ENCODE measurements at regions not wholly inside any gene's neighbourhood (a gene's known extent, or its start where the extent isn't known, plus 50 kb on each side); places are given as distances from the start of the nearest gene placed in this dataset.

DNA sequence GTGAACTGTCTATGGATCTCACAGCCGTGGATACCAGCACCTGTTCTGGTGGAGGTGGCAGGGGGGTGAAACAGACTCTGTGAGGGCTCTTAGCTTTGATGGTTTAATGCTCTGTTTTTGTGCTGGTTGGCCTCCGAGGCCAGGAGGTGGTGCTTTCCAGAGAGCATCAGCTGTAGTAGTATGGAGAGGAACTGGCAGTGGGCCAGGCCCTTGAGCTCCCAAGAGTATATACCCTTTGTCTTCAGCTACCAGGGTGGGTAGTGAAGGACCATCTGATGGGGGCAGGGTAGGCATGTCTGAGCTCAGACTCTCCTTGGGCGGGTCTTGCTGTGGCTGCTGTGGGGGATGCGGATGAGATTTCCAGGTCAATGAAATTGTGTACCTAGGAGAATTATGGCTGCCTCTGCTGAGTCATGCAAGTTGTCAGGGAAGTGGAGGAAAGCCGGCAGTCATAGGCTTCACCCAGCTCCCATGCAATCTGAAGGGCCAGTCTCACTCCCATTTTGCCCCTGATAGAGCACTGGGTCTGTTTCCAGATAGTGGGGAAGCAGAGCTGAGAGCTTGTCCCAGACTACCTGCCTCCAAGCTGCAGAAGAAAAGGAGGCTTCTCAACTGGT lies 102.7 kb upstream of the AHI1 start:
- Histone ChIP-seq H3K27ac (ENCODE audit: low read depth, low read length) (no peak overlapping the region), H2BK12ac (ENCODE audit: low read depth, low read length) (no peak overlapping the region), H2BK20ac (ENCODE audit: low read length) (no peak overlapping the region), H3K14ac (ENCODE audit: insufficient read length) (no peak overlapping the region), H3K4me3 (ENCODE audit: extremely low read depth in 1 of 4, insufficient read depth in 2 of 4, low read depth in 3 of 4, low read length in 4 of 4) (no peak overlapping the region), H3K4me1 (replicated peaks in 1 of 4; ENCODE audit: control insufficient read depth in 3 of 4, insufficient read depth in 4 of 4, low read length in 3 of 4) (no peaks in the 10 kb centered on the region), H4K91ac (replicated peaks; ENCODE audit: insufficient read length, low read length) (no peak overlapping the region), H3K9ac (replicated peaks in 1 of 4; ENCODE audit: extremely low read depth in 1 of 4, low read depth in 3 of 4, low read length in 3 of 4) (no peak overlapping the region), H3K79me2 (ENCODE audit: control insufficient read depth in 1 of 2, insufficient read depth in 2 of 2, low read length in 2 of 2) (no peaks in the 10 kb centered on the region), H2BK15ac (ENCODE audit: low read length) (no peak overlapping the region), H4K8ac (ENCODE audit: extremely low read depth, insufficient read depth, low read length) (no peak overlapping the region), H3K23me2 (ENCODE audit: low read depth, low read length) (no peaks in the 10 kb centered on the region), H2BK120ac (replicated peaks; ENCODE audit: low read depth, low read length) (no peak overlapping the region), H2BK5ac (ENCODE audit: low read depth, low read length) (no peak overlapping the region), H3K79me1 (ENCODE audit: low read depth, low read length) (no peaks in the 10 kb centered on the region), H3K4ac (replicated peaks; ENCODE audit: insufficient read length, low read depth, low read length) (no peak overlapping the region), H3K27me3 (replicated peaks in 1 of 4; ENCODE audit: control insufficient read depth in 3 of 4, extremely low read depth in 1 of 4, insufficient read depth in 3 of 4, low read length in 3 of 4) (no peaks in the 10 kb centered on the region), H3K9me3 (ENCODE audit: insufficient read depth in 2 of 2, low read depth in 1 of 2, low read length in 1 of 2) (0 out of 4 replicates have a peak, but pooled peaks cover 0 to 3% of the 10 kb centered on the region in 2 experiments), H3K56ac (replicated peaks; ENCODE audit: insufficient read length, low read depth, low read length) (no peak overlapping the region), H2AFZ (ENCODE audit: low read length) (0 out of 2 replicates have a peak overlapping the region, but pooled peaks have one; percentile 4), H4K20me1 (replicated peaks in 1 of 2; ENCODE audit: control insufficient read depth in 1 of 2, insufficient read depth in 2 of 2, low read length in 2 of 2) (no peaks in the 10 kb centered on the region), H3K18ac (ENCODE audit: extremely low read depth, low read length) (no peak overlapping the region), H4K5ac (ENCODE audit: insufficient read length, low read depth, low read length) (no peak overlapping the region), H3K23ac (ENCODE audit: insufficient read length) (no peak overlapping the region), H2AK5ac (ENCODE audit: low read depth, low read length) (no peak overlapping the region), H3K36me3 (ENCODE audit: control insufficient read depth in 2 of 4, insufficient read depth in 4 of 4, low read length in 3 of 4) (no peaks in the 10 kb centered on the region), H3K4me2 (ENCODE audit: insufficient read depth in 1 of 2, low read depth in 2 of 2, low read length in 2 of 2) (no peak overlapping the region)
- WGBS, 2 experiments (ENCODE audit: extremely low coverage in 1 of 2, insufficient coverage in 1 of 2, insufficient read length in 1 of 2, insufficient replicate concordance in 2 of 2, low coverage in 1 of 2, low lambda C conversion rate in 2 of 2, missing lambda C conversion rate in 1 of 2), result 96% methylated on average over 5 of the region's 5 CpGs; no CpG with 5 or more reads in 1 of the 2 experiments
- ChIA-PET POLR2A (ENCODE audit: partially characterized antibody) (interaction anchor here (1.4 kb wide), 1 partner anchor 16 kb away, joined by 4 read pairs; no protein-coding TSS in a partner anchor), CTCF (ENCODE audit: partially characterized antibody) (interaction anchor here (0.7 to 1.2 kb wide), 2 partner anchors 30 to 627 kb away, joined by 3 to 5 read pairs; no protein-coding TSS in a partner anchor)
- FAIRE-seq (no peak), DNase-seq (ENCODE audit: low read depth in 1 of 2, low spot score in 2 of 2) (no peak)
- TF ChIP-seq SIN3A (conservative IDR thresholded peaks at IDR 0.05 in 1 of 2, IDR thresholded peaks at IDR 0.05 in 1 of 2; ENCODE audit: low read depth in 1 of 2, low read length in 2 of 2), result no peak
